Activated CD8-positive, alpha-beta T cell treated with anti-CD3 and anti-CD28 coated beads for 36 hours (primary cell): ENCODE measurements at regions not wholly inside any gene's neighbourhood (a gene's known extent, or its start where the extent isn't known, plus 50 kb on each side); places are given as distances from the start of the nearest gene placed in this dataset.

Experiments
- ATAC-seq: fragments of 200-7000 bp; cut with Tn5 transposase; one replicate; pipeline ENCODE4 v1.10.0; 2021; ENCODE audit warnings: mild to moderate bottlenecking, moderate library complexity
- CTCF ChIA-PET: fragments of 350-600 bp; sonication (Branson Sonifier 250); formaldehyde crosslinking; loops from one replicate; lab custom pipeline; 2021; ENCODE audit warnings: antibody characterized with exemption; lab: Charles Lee
- POLR2A ChIA-PET: fragments of 350-600 bp; sonication (Branson Sonifier 250); formaldehyde crosslinking; loops from one replicate; lab custom pipeline; 2021; ENCODE audit warnings: antibody characterized with exemption; lab: Charles Lee
- DNase-seq: peaks from one replicate; pipeline ENCODE4 v3.0.0-alpha.2; 2020
- H3K27ac Mint-ChIP-seq: one replicate; pipeline ENCODE4 v1.8.0; 2021; ENCODE audit warnings: mild to moderate bottlenecking, mixed read lengths
- H3K27me3 Mint-ChIP-seq: one replicate; pipeline ENCODE4 v1.8.0; 2021; ENCODE audit warnings: mixed read lengths
- H3K36me3 Mint-ChIP-seq: one replicate; pipeline ENCODE4 v1.8.0; 2021; ENCODE audit warnings: low read depth, mixed read lengths
- H3K4me1 Mint-ChIP-seq: one replicate; pipeline ENCODE4 v1.8.0; 2021; ENCODE audit warnings: low read depth, mixed read lengths
- H3K4me3 Mint-ChIP-seq: one replicate; pipeline ENCODE4 v1.8.0; 2021; ENCODE audit warnings: mild to moderate bottlenecking, moderate library complexity, mixed read lengths
- H3K9me3 Mint-ChIP-seq: one replicate; pipeline ENCODE4 v1.8.0; 2021; ENCODE audit warnings: mixed read lengths
- intact Hi-C: fragments of 100-400 bp; cut with micrococcal nuclease; formaldehyde crosslinking; loops from one replicate; pipeline ENCODE4 v1.10.0; 2022
- TF ChIP-seq, protein P1 (sequence below): fragments of 200-600 bp; IDR thresholded peaks from one replicate; pipeline ENCODE4 v1.8.0; 2022; ENCODE audit warnings: antibody characterized with exemption, mild to moderate bottlenecking

GRCh38 chr1:200337410-200337809 lies 72.4 kb downstream of the ZNF281 start:
- Mint-ChIP-seq H3K4me3 (no peak overlapping the region), H3K27ac (peak overlapping the region; percentile 11), H3K9me3 (no peaks in the 10 kb centered on the region), H3K36me3 (no peaks in the 10 kb centered on the region), H3K27me3 (no peaks in the 10 kb centered on the region), H3K4me1 (peaks cover 22% of the 10 kb centered on the region)
- ChIA-PET CTCF (interaction anchor here (0.9 kb wide), 1 partner anchor 194 kb away, joined by 3 read pairs; no protein-coding TSS in a partner anchor), POLR2A (no interaction called here)
- TF ChIP-seq, protein P1, sequence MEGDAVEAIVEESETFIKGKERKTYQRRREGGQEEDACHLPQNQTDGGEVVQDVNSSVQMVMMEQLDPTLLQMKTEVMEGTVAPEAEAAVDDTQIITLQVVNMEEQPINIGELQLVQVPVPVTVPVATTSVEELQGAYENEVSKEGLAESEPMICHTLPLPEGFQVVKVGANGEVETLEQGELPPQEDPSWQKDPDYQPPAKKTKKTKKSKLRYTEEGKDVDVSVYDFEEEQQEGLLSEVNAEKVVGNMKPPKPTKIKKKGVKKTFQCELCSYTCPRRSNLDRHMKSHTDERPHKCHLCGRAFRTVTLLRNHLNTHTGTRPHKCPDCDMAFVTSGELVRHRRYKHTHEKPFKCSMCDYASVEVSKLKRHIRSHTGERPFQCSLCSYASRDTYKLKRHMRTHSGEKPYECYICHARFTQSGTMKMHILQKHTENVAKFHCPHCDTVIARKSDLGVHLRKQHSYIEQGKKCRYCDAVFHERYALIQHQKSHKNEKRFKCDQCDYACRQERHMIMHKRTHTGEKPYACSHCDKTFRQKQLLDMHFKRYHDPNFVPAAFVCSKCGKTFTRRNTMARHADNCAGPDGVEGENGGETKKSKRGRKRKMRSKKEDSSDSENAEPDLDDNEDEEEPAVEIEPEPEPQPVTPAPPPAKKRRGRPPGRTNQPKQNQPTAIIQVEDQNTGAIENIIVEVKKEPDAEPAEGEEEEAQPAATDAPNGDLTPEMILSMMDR, result no peak
- ATAC-seq (peak; percentile 66), DNase-seq (peak; percentile 7)
- intact Hi-C loops, result no loop called here

- CTCF ChIA-PET, result no interaction called here
- peaks cover 22% of the 10 kb centered on the region for H3K4me1 Mint-ChIP-seq
These were observed 72.9 kb downstream of the ZNF281 start for GRCh38 chr1:200336901-200337391.

DNA sequence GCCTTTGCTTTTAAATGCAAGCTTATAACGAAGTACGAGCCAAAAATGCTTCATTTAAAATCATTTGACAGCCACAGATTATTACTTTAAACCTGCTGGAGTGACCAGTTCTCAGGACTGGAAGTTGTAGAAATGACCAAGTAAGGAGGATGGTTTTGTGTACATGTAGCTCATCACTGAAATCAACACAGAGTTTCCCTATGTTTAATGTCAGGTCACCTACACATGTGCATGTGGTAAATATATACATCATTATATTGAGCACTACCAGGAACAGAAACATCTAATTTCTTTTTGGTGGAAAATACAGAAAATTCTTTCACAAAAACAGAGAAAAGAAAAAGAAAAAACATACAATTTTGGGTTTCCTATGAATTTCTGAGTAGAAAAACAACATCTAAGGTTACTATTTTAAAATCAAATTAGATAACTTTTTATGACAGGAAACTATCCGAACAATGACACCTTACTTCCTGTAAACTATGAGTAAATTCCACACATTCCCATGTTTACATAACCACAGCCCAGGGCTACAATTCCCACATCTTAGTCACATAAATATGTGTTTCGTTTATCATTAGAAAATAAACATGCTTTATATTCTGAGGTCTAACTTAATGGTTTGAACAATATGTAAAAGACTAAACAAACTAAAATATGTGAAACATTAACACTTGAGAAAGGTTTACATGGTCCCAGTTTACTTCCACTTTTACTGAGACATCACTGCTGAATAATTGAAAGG lies 73.6 kb downstream of the ZNF281 start:
- H3K27ac Mint-ChIP-seq, result no peak overlapping the region
- H3K4me3 Mint-ChIP-seq, result no peak overlapping the region
- no peaks in the 10 kb centered on the region for H3K9me3 Mint-ChIP-seq
- no peaks in the 10 kb centered on the region for H3K27me3 Mint-ChIP-seq
- POLR2A ChIA-PET, result no interaction called here
- DNase-seq (no peak), ATAC-seq (no peak)
- H3K36me3 Mint-ChIP-seq, result no peaks in the 10 kb centered on the region
- peaks cover 22% of the 10 kb centered on the region for H3K4me1 Mint-ChIP-seq
- TF ChIP-seq, protein P1, result no peak
- CTCF ChIA-PET, result interaction anchor here (0.7 kb wide), 1 partner anchor 14 kb away, joined by 3 read pairs; no protein-coding TSS in a partner anchor
- intact Hi-C loops, result no loop called here

More at GRCh38 chr1:200336901-200337391, 72.9 kb downstream of the ZNF281 start:
- no peaks in the 10 kb centered on the region for H3K27me3 Mint-ChIP-seq
- TF ChIP-seq, protein P1, result no peak
- no peaks in the 10 kb centered on the region for H3K36me3 Mint-ChIP-seq
- no peak overlapping the region for H3K4me3 Mint-ChIP-seq
- POLR2A ChIA-PET, result no interaction called here
- ATAC-seq (no peak), DNase-seq (no peak)
- H3K9me3 Mint-ChIP-seq, result no peaks in the 10 kb centered on the region
- peak overlapping the region; percentile 11 for H3K27ac Mint-ChIP-seq
- intact Hi-C loops, result no loop called here

DNA sequence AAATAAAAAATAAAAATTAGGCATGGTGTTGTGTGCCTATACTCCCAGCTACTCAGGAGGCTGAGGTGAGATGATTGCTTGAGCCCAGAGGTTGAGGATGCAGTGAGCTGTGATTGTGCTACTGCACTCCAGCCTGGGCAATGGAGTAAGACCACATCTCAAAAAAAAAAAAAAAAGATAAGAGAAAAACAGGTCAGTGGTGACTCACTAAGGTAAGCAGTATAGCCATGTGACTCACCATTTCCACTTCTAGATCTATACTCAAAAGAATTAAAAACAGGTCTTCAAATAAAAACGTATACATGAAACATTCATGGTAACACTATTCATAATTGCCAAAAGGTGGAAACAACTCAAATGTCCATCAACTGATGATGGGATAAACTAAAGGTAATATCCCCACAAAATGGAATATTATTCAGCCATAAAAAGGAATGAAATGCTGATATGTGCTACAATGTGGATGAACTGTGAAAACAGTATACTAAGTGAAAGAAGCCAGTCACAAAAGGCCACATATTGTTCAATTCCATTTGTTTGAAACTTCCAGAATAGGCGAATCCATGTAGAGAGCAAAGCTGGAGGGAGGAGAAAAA lies 75.1 kb downstream of the ZNF281 start:
- intact Hi-C loops, result no loop called here
- TF ChIP-seq, protein P1, result no peak
- DNase-seq, result no peak
- ChIA-PET POLR2A (no interaction called here), CTCF (no interaction called here)
- Mint-ChIP-seq H3K27ac (no peak overlapping the region), H3K36me3 (no peaks in the 10 kb centered on the region), H3K27me3 (no peaks in the 10 kb centered on the region), H3K4me3 (no peak overlapping the region), H3K4me1 (peaks cover 22% of the 10 kb centered on the region), H3K9me3 (no peaks in the 10 kb centered on the region)
- peak; percentile 65 for ATAC-seq

DNA sequence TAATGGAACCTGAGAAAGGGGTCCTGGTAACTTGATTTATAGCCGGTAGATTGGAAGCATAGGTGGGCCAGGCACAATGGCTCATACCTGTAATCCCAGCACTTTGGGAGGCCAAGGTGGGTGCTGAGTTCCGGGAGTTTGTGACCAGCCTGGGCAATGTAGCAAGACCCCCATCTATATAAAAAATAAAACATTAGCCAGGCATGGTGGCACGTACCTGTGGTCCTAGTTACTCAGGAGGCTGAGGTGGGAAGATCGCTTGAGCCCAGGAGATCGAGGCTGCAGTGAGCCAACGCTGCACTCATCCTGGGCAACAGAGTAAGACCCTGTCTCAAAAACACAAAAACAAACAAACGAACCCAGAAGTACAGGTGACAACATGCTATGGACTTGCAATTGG lies 76.5 kb downstream of the ZNF281 start:
- CTCF ChIA-PET, result interaction anchor here (1.1 kb wide), 1 partner anchor 26 kb away, joined by 4 read pairs; no protein-coding TSS in a partner anchor
- DNase-seq, result no peak
- POLR2A ChIA-PET, result no interaction called here
- H3K27me3 Mint-ChIP-seq, result no peaks in the 10 kb centered on the region
- no peak for ATAC-seq
- no peaks in the 10 kb centered on the region for H3K36me3 Mint-ChIP-seq
- H3K27ac Mint-ChIP-seq, result no peak overlapping the region
- no peaks in the 10 kb centered on the region for H3K9me3 Mint-ChIP-seq
- TF ChIP-seq, protein P1, result no peak
- H3K4me3 Mint-ChIP-seq, result no peak overlapping the region
- H3K4me1 Mint-ChIP-seq, result peaks cover 22% of the 10 kb centered on the region
- intact Hi-C loops, result no loop called here
